ENCODE measurements at regions not wholly inside any gene's neighbourhood (a gene's known extent, or its start where the extent isn't known, plus 50 kb on each side); places are given as distances from the start of the nearest gene placed in this dataset.

- Histone ChIP-seq H3K4me1 (ENCODE audit: control insufficient read depth in 1 of 2, insufficient read depth in 2 of 2, low read length in 2 of 2) (no peaks in the 10 kb centered on the region), H2AFZ (ENCODE audit: insufficient read depth, low read depth, low read length, poor library complexity, severe bottlenecking) (no peak overlapping the region), H3K27ac (ENCODE audit: low read depth in 1 of 2, low read length in 2 of 2) (no peak overlapping the region), H3K4me2 (replicated peaks; ENCODE audit: extremely low read depth, low read length, poor library complexity, severe bottlenecking) (no peak overlapping the region), H3K79me2 (ENCODE audit: insufficient read depth, low read length) (no peaks in the 10 kb centered on the region), H3K36me3 (replicated peaks in 1 of 2; ENCODE audit: control insufficient read depth in 1 of 2, insufficient read depth in 2 of 2, low read length in 2 of 2) (no peaks in the 10 kb centered on the region), H3K27me3 (ENCODE audit: control insufficient read depth in 2 of 2, insufficient read depth in 2 of 2, low read length in 2 of 2) (no peaks in the 10 kb centered on the region), H3K9me3 (replicated peaks in 1 of 2; ENCODE audit: control insufficient read depth in 1 of 2, insufficient read depth in 1 of 2, low read length in 2 of 2) (no peaks in the 10 kb centered on the region), H3K9ac (ENCODE audit: insufficient read depth, low read length, poor library complexity, severe bottlenecking) (no peak overlapping the region), H4K20me1 (ENCODE audit: insufficient read depth, low read length) (no peaks in the 10 kb centered on the region), H3K4me3 (replicated peaks in 1 of 3; ENCODE audit: low read depth in 2 of 3, low read length in 3 of 3) (no peak overlapping the region)
- Mint-ChIP-seq H3K4me1 (no peaks in the 10 kb centered on the region), H3K9me3 (no peaks in the 10 kb centered on the region), H3K4me3 (no peak overlapping the region), H3K27me3 (ENCODE audit: low read depth in 3 of 3) (no peaks in the 10 kb centered on the region), H3K36me3 (no peaks in the 10 kb centered on the region), H3K27ac (no peak overlapping the region)
- no peak for DNase-seq
- intact Hi-C loops (cut with micrococcal nuclease), result no loop called here
- WGBS (ENCODE audit: insufficient coverage), result no CpG with 5 or more reads among the region's 1 CpG
- TF ChIP-seq CTCF (IDR thresholded peaks at IDR 0.05), result no peak
Observed at GRCh38 chr1:218813237-218813636, 360.4 kb upstream of the LYPLAL1 start.

- TF ChIP-seq CTCF (IDR thresholded peaks at IDR 0.05), result no peak
- no peaks in the 10 kb centered on the region for H4K20me1 ChIP-seq (ENCODE audit: insufficient read depth, low read length)
- no peak for DNase-seq
- Mint-ChIP-seq H3K27ac (no peak overlapping the region), H3K4me3 (no peak overlapping the region), H3K9me3 (no peaks in the 10 kb centered on the region), H3K36me3 (no peaks in the 10 kb centered on the region), H3K4me1 (no peaks in the 10 kb centered on the region), H3K27me3 (ENCODE audit: low read depth in 3 of 3) (no peaks in the 10 kb centered on the region)
- no peak overlapping the region for H3K4me2 ChIP-seq (replicated peaks; ENCODE audit: extremely low read depth, low read length, poor library complexity, severe bottlenecking)
- intact Hi-C loops (cut with micrococcal nuclease), result no loop called here
- no peak overlapping the region for H3K9ac ChIP-seq (ENCODE audit: insufficient read depth, low read length, poor library complexity, severe bottlenecking)
- H3K9me3 ChIP-seq (replicated peaks in 1 of 2; ENCODE audit: control insufficient read depth in 1 of 2, insufficient read depth in 1 of 2, low read length in 2 of 2), result no peaks in the 10 kb centered on the region
- no peaks in the 10 kb centered on the region for H3K79me2 ChIP-seq (ENCODE audit: insufficient read depth, low read length)
- no peak overlapping the region for H2AFZ ChIP-seq (ENCODE audit: insufficient read depth, low read depth, low read length, poor library complexity, severe bottlenecking)
- H3K4me3 ChIP-seq (replicated peaks in 1 of 3; ENCODE audit: low read depth in 2 of 3, low read length in 3 of 3), result no peak overlapping the region
- no peaks in the 10 kb centered on the region for H3K4me1 ChIP-seq (ENCODE audit: control insufficient read depth in 1 of 2, insufficient read depth in 2 of 2, low read length in 2 of 2)
- H3K36me3 ChIP-seq (replicated peaks in 1 of 2; ENCODE audit: control insufficient read depth in 1 of 2, insufficient read depth in 2 of 2, low read length in 2 of 2), result no peaks in the 10 kb centered on the region
- 75% methylated on average over 1 of the region's 2 CpGs for WGBS (ENCODE audit: insufficient coverage)
- no peaks in the 10 kb centered on the region for H3K27me3 ChIP-seq (ENCODE audit: control insufficient read depth in 2 of 2, insufficient read depth in 2 of 2, low read length in 2 of 2)
- H3K27ac ChIP-seq (ENCODE audit: low read depth in 1 of 2, low read length in 2 of 2), result no peak overlapping the region
Observed at GRCh38 chr1:218815076-218815475, 358.6 kb upstream of the LYPLAL1 start.
